CD4-positive, alpha-beta T cell treated with Interleukin-4 for 1 hour (primary cell): ENCODE measurements at regions not wholly inside any gene's neighbourhood (a gene's known extent, or its start where the extent isn't known, plus 50 kb on each side); places are given as distances from the start of the nearest gene placed in this dataset.

Source experiments
- DNase-seq, 2 donors: peaks; one replicate each; pipeline ENCODE4 v3.0.0-alpha.2; 2020 to 2022

DNA sequence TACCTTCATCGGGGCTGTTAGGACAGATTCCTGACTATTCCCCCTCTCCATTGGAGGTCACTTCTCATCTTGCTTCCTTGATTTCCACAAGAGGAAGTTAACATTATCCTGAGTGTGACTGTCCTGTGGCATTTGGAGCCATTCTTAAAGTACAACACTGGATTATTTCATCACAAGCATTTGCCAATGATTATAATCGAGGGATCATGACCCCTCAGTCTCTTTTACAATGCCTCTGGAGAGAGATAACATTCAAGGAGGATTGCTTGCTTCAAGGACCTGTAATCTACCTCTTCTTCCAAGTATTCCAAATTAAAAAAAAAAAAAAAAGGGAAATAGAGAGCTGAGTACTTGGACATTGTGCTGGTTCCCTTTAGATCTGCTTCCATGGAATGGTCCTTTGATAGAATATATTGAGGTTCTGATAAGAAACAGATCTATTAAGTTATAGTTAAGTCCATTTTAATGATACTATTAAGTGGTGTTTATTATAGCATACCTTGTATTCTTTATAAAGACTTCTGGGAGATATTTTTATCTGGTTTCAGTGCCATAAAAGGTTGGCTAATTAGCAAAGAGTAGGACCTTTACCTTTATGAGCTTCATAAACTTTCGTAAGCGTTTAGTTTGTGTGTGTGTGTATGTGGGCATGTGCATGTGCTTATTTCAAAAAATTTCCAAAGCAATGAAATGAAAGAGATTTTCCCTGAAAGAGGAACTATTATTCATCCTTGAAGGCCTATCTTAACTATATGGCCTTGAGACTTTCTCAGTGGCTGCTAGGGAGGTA is 469.1 kb downstream of the DHX35 start:
- no peak for DNase-seq

DNA sequence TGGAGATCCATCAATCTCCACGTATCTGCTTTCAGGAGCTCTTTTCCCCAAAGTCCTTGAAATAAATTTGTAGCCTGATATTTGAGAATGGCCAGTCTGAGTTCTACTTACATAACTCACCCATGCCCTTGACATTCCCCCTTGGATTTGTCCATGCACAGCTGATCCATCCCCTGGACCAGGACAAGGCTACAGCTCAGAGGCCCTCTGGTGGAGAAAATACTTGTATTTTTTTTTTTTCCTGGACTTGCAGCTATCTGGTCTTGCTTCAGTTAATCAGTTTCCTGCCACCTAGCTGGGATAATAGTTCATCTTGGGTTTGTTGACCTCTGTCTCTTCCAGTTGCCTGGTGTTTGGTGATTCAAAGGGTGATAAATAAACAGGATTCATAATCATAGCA is 467.6 kb downstream of the DHX35 start:
- no peak for DNase-seq

DNA sequence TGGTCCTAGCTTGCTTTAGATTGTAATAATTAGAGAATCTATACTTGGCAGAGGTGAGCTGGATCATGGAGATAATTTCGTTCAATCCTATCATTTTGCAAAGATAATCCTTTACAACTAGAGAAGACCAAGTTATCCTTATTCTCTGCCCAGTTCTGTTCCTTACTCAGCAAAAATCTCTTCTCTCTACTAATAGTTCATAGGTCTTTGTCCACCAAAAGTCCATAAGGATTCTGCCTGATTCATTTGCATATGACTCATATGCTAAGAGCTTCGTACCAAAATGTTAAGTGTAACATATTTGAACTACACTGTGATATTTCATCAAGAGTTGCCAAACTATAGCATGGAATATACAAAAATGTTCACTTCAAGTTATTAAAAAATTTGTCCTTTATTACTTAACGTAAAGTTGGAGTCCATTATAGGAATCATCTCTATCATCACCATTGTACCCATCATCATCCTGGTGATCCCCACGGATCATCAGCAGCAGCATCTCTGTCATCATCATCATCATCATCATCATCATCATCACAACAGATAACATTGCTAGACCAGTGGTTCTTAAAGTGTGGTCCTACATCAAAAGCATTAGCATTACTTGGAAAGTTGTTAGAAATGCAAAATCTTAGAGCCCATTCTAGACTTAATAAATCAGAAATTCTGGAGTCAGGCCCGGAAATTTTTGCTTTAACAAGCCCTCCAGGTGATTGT is 463.0 kb downstream of the DHX35 start:
- no peak for DNase-seq

DNA sequence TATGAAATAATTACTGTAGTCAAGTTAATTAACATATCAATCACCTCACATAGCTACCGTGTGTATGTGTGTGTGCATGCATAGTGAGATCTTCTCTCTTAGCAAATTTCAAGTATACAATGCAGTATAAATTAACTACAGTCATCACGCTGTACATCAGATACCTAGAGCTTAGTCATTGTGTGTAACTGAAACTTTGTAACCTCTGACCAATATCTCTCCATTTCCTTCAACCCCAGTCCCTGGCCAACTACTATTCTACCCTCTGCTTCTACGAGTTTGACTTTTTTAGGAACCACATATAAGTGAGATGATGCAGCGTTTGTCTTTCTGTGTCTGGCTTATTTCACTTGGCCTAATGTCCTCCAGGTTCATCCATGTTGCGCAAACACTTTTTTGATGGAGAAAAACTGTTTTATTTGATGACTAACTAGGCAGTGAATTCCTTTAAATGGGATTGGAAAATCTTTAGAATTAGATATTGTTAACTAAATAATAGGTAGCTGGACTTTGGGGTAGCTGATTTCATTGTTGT is 459.5 kb downstream of the DHX35 start:
- no peak for DNase-seq

DNA sequence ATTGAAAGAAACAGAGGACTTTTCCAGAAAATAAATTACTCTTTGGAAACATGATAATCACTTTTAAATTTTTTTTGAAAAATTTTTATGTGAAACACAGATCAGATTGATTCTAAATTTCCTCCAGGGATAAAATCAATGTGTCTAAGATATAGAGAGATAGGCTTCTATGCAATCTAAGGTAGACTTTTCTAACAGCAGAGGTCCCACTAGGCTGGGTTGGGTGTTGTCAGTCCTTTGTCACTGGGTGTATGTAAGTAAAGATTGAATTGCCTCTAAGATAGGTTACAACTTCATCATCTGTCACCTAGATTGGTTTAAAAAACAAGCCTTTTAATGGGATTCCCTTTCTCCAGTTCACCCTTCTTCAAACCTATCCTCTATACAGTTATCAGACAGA is 449.9 kb downstream of the DHX35 start:
- no peak for DNase-seq

DNA sequence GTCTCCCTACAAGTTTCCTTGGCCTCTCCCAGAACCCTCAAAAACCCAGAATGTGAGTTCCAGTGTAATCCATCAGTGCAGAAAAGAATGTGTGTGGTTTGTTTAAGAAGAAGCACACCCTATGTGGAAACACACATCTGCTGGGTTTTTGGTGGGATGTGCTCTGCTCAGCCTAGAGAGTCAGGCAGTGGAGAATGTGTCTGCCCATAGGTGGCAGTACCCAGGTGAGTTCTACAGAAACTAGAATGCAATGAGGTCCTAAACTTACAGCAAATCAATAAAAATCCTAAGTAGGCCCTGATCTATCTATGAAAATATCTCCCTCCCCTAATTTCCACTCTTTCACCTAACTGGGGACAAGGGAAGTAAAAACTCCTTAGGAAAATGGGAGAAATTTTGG is 437.3 kb downstream of the DHX35 start:
- DNase-seq, result no peak

DNA sequence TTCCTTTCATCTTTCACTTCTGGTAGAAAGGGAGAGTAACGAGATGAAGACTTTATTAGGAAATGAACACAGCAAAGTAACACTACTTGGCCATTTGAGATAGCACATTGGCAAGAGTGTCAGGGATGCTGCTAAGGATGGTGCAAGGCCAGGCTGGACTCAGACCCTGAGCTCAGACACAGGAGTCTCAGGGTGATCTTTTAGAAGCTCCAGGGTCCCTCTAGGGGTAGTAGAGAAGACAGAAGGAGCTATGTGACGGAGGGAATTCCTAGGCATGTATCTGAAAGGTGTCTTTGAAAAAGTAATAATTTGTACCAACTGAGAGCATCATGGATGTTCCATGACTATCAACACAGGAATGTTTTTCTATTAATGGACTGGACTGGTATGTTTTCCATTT is 436.5 kb downstream of the DHX35 start:
- DNase-seq, result no peak

DNA sequence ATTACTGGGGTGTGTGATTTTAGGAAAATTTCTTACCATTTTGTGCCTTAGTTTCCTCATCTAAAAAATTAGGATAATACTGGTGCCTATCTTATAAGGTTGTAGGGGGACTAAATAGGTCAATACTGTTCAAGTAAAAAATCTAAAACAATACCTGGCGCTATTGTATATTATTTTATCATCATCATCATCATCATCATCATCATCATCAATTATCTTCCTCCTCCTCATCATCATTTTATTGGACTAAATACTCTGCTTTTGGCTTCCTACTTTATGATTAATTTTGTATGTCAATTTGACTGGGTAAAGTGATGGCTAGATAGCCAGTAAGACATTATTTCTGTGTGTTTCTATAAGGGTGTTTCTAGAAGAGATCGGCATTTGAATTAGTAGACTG is 435.5 kb downstream of the DHX35 start:
- DNase-seq, result no peak

DNA sequence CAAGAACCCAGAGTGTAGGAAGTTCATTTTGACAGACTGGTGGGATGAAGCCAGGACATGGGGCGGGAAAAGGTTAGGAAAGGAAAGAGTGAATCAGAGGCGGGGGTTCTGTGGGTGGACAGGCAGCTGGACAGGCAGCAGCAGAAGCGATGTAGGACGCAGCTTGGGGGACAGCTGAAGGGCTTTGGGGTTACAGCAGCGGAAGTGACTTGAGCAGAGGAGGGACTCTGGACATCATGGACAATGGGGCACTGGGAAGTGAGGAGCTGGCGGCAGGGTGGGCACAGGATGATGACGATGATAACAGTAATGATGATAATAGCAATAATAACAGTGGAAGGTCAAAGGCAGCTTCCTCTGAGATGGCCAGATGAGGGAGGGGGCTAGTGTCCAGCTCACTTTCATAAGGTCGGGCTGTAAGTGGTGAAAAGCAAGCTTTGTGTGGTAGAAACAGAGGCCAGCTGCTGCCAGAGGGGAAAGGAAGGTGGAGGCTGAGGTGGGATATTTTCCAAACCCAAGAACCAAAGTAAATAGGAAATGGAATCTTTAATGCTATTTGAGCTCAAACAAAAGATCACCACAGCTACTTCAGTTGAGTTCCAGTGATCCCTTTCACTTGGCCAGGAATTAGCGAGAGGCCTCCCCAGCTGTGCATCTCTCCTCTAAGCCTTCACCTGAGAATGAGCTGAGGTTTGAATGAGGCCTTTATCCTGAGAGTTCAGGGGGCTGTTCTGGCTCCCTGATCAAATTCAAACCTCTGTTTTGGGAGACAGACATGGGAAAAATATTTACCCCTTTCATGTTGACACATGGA is 433.5 kb downstream of the DHX35 start:
- no peak for DNase-seq

DNA sequence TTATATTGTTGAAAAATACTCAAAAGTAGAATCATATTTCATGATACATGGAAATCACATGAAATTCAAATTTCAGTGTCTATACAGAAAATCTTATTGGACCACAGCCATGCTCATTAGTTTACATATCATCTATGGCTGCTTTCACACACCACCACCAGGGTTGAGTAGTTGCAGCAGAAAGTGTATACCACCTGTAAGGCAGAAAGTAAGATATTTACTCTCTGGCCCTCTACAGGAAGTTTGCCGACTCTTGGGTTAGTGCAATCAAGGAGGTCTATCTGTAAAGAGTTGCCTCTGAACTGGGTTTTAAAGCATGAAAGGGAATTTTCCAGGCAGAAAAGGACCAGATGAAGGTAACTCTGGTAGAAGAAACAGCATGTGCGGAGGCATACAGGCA is 432.3 kb downstream of the DHX35 start:
- no peak for DNase-seq

DNA sequence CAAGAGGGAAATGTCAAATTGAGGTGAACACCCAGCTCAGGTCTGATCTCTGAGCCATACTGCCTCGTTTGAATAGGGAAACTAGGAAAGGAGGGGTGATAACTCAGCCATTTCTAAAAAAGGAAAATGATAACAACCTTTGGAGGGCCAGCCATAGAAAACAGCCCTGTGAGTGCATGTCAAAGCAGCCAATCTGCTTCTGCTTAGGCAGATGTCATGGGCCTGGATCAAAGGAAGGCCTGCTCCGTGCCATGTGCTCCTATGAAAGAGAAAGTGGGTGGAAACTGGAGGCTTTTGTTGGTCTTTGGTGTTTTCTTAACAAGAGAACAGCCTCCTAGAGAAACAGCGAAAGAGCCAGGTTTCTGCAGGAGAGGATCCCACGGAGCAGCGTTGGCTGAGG is 428.0 kb downstream of the DHX35 start:
- no peak for DNase-seq

DNA sequence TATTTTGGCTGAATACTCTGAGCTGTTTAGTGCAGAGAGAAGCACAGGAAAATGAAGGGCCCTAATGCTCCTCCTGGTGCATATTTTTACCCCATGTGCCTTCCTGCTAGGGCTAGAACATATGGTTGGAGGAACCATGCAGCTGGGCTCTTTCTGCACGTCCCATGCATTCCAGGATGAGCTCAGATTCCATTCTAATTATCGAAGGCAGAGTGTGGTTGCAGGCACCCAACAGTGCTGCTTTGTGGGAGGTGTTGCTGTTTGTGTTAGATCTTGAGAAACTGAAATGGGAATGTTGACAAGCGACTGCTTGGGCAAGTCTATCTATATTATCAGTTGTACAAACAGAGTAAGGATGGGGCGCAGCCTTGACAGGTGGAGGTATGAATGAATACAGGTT is 419.5 kb downstream of the DHX35 start:
- DNase-seq, result no peak

DNA sequence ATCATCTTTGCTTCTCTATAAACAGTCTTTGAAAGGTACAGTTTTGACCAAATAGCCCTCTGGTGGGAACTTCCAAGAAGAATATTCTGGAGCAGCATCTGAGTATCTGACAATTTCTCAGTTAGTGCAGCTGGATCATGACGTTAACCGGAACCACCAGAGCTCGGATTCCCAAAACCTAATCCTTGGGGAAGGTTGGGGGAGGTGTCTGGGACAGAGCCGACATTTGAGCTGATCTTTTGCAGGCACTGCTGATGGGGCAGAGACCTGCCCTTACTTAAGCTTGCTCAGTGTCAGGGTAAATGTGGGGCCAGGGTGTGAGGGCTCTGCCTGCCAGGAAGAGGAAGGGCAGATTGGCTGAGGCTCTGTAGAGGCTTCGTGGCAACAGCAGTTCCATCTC is 416.6 kb downstream of the DHX35 start:
- no peak for DNase-seq

DNA sequence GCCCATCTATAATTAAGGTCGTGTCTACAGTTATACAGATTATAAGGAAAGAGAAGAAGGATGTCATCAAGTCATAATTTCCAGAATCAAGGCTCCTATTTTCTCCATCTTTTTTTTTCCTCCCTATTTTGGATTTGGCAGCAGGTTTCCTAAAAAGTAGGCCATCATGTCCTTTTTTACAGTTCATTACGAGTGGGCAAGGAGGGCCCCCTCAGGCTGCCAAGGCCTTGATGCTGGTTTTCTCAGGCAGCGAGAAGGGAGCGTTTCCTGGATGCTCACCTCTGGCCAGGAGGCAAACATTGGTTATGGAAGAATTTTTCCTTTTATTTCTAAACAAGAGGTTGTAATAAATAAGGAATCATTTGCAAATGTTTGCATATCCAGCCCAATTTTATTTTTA is 414.6 kb downstream of the DHX35 start:
- DNase-seq, result no peak

DNA sequence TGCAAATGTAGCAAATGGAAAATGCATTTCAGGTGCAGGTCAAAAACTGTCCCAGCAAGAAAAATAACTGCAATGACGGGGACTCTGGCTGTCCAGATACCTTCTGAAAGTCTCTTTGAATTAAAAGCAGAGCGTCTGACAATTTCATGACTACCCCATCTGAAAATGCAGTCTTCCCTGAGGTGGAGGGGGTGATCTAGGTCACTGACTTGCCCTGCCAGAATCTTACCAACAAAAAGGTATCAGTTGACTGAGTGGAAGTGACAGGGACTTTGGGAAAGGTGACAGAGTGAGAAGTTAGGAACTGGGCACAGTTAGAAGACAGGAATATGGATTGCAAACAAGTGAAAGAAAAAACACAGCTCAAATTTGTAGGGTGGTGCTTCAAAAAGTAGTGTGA is 402.2 kb downstream of the DHX35 start:
- no peak for DNase-seq

DNA sequence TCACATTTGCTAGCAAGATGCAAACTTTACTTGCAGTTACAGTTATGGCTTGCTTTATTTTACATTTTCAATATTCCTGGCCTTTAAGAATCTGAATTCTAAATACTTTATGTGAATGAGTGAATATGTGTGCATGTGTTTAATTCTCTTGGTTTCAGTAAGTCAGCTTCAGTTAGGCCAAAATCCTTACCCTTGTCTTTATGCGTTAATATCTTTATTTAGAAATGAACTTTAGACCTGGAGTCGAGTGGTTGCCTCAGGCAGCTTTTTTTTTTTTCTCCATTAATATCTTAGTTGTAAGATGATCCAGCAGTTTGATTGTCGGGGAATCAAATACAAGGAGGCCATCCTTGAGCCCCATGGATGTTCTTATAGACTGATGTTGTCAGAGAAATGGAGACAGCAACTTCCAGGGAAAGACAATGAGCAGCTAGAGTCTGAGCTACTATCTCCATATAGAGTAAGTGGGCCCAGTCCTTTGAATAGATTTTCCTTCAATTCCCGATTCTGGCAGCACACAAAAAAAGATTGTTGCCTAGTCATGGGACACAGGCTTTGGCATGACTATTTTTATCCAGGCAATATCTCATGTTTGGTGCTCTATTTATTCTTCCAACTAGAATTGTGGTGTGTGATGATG is 398.0 kb downstream of the DHX35 start:
- no peak for DNase-seq

DNA sequence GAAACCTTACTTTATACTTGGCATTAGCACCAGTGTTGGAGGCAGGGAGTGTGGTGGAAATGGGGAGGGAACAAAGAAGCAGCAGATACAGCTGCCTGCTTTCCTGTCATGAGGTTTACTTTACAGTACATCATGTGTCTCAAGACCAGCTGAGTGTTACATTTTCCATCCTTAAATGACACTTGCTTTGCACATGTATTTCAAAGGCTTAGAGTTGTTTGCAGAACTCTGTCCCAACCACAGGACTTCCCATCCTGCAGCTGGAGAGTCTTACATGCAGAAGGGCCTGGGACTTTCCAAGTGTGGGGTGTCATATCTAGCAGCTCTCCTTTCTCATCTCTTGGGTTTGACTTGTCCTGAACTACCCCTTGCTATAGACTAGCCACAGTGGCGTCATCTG is 395.9 kb downstream of the DHX35 start:
- DNase-seq, result no peak

DNA sequence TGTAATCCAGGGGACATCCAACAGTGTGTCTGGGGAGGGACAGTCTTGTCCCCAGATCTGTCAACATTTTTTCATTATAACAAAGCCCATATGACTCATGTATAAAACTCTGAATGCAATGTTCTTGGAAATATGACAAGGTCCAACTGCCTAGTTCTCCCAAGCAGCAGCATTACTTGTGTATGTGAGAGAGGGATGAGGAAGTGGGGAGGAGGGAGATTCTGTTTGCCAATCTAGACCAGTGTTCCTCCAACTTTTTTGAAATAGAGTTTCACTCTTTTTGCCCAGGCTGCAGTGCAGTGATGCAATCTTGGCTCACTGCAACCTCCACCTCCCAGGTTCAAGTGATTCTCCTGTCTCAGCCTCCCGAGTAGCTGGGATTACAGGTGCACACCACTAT is 394.8 kb downstream of the DHX35 start:
- no peak for DNase-seq

DNA sequence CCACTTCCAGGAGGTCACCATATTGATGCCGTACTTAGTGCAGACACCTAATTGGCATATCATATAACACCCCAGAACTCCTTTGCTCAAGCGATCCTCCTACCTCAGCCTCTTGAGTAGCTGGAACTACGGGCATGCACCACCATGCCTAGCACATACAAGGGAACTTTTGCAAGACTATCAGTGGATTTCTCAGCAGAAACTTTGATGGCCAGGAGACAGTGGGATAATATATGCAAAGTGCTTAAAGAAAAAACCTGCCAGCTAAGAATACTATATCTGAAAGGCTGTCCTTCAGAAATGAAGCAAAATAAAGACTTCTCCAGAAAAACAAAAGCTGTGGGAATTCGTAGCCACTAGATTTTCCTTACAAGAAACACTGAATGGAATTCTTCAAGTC is 387.1 kb downstream of the DHX35 start:
- no peak for DNase-seq

DNA sequence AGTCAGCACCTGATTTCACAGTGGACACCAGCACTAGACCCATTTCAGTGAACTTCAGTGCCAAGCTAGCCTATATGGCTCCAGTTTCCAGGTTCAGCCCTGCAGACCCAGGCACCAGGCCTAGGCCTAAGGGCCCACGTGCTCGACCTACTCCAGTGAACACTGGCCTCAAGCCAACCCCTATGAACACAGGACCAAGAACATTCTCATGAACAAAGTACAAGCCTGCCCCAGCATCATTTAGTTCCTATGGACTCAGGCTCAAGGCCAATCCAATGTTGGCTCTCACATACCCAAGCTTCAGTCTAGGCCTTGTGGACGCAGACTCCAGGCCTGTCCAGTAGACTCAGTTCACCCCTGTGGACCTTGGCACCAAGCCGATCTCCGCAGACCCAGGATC is 385.5 kb downstream of the DHX35 start:
- no peak for DNase-seq

DNA sequence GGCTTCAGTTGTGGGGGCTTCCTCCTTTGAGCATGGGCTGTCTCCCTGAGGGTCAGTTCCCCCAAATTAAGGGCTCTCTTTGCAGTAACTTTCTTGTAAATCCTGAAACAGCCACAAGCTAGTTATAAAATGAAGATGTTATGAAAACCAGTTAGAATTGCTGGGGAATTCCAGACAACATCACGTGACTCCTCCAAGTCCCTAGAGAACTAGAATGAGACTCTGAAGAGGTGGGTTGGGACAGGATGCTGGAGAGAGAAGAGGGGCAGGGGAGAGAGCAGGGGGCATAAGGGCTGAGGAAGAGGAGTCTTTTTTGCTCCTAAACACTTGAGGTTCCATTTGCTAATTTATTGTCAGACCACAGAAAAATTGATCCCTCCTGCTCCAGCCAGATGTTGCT is 380.3 kb downstream of the DHX35 start:
- no peak for DNase-seq

DNA sequence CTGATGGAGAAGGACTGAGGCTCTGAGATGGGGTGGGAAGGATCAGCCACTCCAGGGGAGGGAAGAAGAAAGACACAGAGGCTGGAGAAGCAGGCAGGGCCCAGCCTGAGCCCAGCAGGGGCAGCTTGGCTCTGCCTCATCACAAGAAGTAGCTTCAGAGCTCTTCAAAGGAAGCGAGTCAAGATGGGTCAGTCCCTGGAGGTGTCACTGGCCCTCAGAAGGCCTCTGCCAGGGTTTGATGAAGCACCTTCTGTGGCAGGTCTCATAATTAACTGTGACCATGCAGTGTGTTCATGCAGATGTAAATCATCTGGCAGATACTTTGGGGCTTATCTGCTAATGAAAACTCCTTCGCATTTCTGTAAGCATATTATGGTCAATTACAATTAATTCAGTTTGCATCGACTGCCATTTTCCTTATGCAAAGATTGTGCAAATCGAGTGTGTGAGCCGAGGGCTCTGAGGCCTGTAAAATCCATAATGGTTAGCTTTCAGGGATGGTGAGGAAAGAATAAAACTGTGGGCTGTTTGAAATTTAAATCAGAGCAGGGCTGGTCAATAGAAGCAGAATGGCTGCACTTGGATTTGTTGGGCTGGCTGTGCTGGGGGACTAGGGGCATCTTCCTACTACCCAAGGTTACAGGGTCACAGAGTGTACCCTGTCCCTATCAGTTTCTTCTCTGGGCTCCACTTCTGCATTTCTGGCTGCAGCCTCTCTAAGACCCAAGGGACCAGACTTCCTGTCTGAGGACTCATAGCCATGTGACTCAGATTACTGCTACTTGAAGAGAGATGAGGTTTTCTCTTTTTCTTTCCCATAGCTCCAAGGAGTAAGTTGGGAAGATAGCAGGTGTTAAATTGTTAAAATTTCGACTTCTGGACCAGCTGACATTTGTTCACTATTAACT is 376.6 kb downstream of the DHX35 start:
- peak in 1 of 2 donors; percentile 22 for DNase-seq
